Activated CD8-positive, alpha-beta memory T cell treated with anti-CD3 and anti-CD28 coated beads for 48 hours (primary cell): ENCODE measurements at regions not wholly inside any gene's neighbourhood (a gene's known extent, or its start where the extent isn't known, plus 50 kb on each side); places are given as distances from the start of the nearest gene placed in this dataset.
"Not testable (repeated sequence)": the region's sequence is repeated elsewhere in the genome, so short reads cannot be mapped to it uniquely, and the experiment has no call there.

ENCODE experiments used
- DNase-seq, 3 experiments: peaks; one replicate each; pipeline ENCODE4 v3.0.0-alpha.2; 2020; ENCODE audit warnings: low read depth in 2 of 3, low spot score in 2 of 3

GRCh38 chr11:3445535-3445934 is 66.6 kb upstream of the ZNF195 start:
- not testable (repeated sequence) for DNase-seq

GRCh38 chr11:3444420-3444744 is 65.4 kb upstream of the ZNF195 start:
- not testable (repeated sequence) for DNase-seq

GRCh38 chr11:3443700-3444419 is 64.9 kb upstream of the ZNF195 start:
- not testable (repeated sequence) for DNase-seq

GRCh38 chr11:3437441-3437840 is 58.5 kb upstream of the ZNF195 start:
- DNase-seq = not testable (repeated sequence)

GRCh38 chr11:3434976-3435375 is 56.0 kb upstream of the ZNF195 start:
- no peak for DNase-seq

- DNase-seq = not testable (repeated sequence)
These were observed 50.2 kb upstream of the ZNF195 start for GRCh38 chr11:3429191-3429590.
